ENCODE measurements at regions not wholly inside any gene's neighbourhood (a gene's known extent, or its start where the extent isn't known, plus 50 kb on each side); places are given as distances from the start of the nearest gene placed in this dataset.

- Histone ChIP-seq H3K27ac (ENCODE audit: extremely low read depth, low read depth, low read length) (no peak overlapping the region), H3K36me3 (ENCODE audit: control insufficient read depth in 2 of 2, insufficient read depth in 1 of 2, low read length in 2 of 2) (no peaks in the 10 kb centered on the region), H3K9me3 (ENCODE audit: control insufficient read depth, insufficient read depth, low read depth, low read length) (no peaks in the 10 kb centered on the region), H3K4me3 (ENCODE audit: low read depth, low read length) (no peak overlapping the region), H3K4me1 (ENCODE audit: control insufficient read depth, insufficient read depth, low read length) (no peaks in the 10 kb centered on the region)
- ChIA-PET POLR2A (no interaction called here), CTCF (interaction anchor here (0.7 kb wide), 1 partner anchor 1391 kb away, joined by 5 read pairs; no protein-coding TSS in a partner anchor)
- no peak for TF ChIP-seq ZNF600 (tag by site-specific recombination; IDR thresholded peaks at IDR 0.05)
- TF ChIP-seq ZNF792 (tag by site-specific recombination; IDR thresholded peaks at IDR 0.05) = no peak
- TF ChIP-seq ZNF174 (tag by site-specific recombination; IDR thresholded peaks at IDR 0.05) = no peak
- no peak for TF ChIP-seq HOXC10 (CRISPR knock-in tag; IDR thresholded peaks at IDR 0.05)
- TF ChIP-seq ZNF133 (tag by site-specific recombination; IDR thresholded peaks at IDR 0.05) = no peak
- no peak for TF ChIP-seq REPIN1 (tag by site-specific recombination; IDR thresholded peaks at IDR 0.05; ENCODE audit: low read depth)
- TF ChIP-seq ZNF555 (tag by site-specific recombination; conservative IDR thresholded peaks at IDR 0.05) = no peak
- TF ChIP-seq ZNF677 (tag by site-specific recombination; IDR thresholded peaks at IDR 0.05) = no peak
- no peak for TF ChIP-seq ZBTB49 (tag by site-specific recombination; IDR thresholded peaks at IDR 0.05; ENCODE audit: low read depth)
- TF ChIP-seq ZNF426 (tag by site-specific recombination; IDR thresholded peaks at IDR 0.05) = no peak
- no peak for TF ChIP-seq ZNF658 (tag by site-specific recombination; IDR thresholded peaks at IDR 0.05)
These were observed 215.5 kb downstream of the RNF144A start for GRCh38 chr2:7132753-7133152.

GRCh38 chr2:7133521-7133920, 216.3 kb downstream of the RNF144A start:
- CTCF ChIA-PET = interaction anchor here (0.7 kb wide), 1 partner anchor 14 kb away, joined by 3 read pairs; no protein-coding TSS in a partner anchor
- TF ChIP-seq ZNF747 (tag by site-specific recombination; IDR thresholded peaks at IDR 0.05) = no peak
- H3K9me3 ChIP-seq (ENCODE audit: control insufficient read depth, insufficient read depth, low read depth, low read length) = no peaks in the 10 kb centered on the region
- H3K36me3 ChIP-seq (ENCODE audit: control insufficient read depth in 2 of 2, insufficient read depth in 1 of 2, low read length in 2 of 2) = no peaks in the 10 kb centered on the region
- H3K4me3 ChIP-seq (ENCODE audit: low read depth, low read length) = no peak overlapping the region
- no peak overlapping the region for H3K27ac ChIP-seq (ENCODE audit: extremely low read depth, low read depth, low read length)
- POLR2A ChIA-PET = no interaction called here
- H3K4me1 ChIP-seq (ENCODE audit: control insufficient read depth, insufficient read depth, low read length) = no peaks in the 10 kb centered on the region

- no peaks in the 10 kb centered on the region for H3K36me3 ChIP-seq (ENCODE audit: control insufficient read depth in 2 of 2, insufficient read depth in 1 of 2, low read length in 2 of 2)
- no peak overlapping the region for H3K27ac ChIP-seq (ENCODE audit: extremely low read depth, low read depth, low read length)
- H3K9me3 ChIP-seq (ENCODE audit: control insufficient read depth, insufficient read depth, low read depth, low read length) = no peaks in the 10 kb centered on the region
- no peaks in the 10 kb centered on the region for H3K4me1 ChIP-seq (ENCODE audit: control insufficient read depth, insufficient read depth, low read length)
- no peak overlapping the region for H3K4me3 ChIP-seq (ENCODE audit: low read depth, low read length)
- POLR2A ChIA-PET = no interaction called here
- CTCF ChIA-PET = no interaction called here
- TF ChIP-seq ZBTB48 (tag by site-specific recombination; IDR thresholded peaks at IDR 0.05) (no peak), ZNF223 (tag by site-specific recombination; IDR thresholded peaks at IDR 0.05) (no peak), ZNF561 (tag by site-specific recombination; IDR thresholded peaks at IDR 0.05; ENCODE audit: borderline replicate concordance) (no peak), ZBTB7A (tag by site-specific recombination; IDR thresholded peaks at IDR 0.05; ENCODE audit: low read depth) (no peak), EGR2 (tag by site-specific recombination; IDR thresholded peaks at IDR 0.05; ENCODE audit: low read depth) (no peak), ZNF184 (tag by site-specific recombination; IDR thresholded peaks at IDR 0.05) (no peak), YY1 (tag by site-specific recombination; IDR thresholded peaks at IDR 0.05) (no peak), SCRT2 (tag by site-specific recombination; IDR thresholded peaks at IDR 0.05) (no peak), ZNF138 (tag by site-specific recombination; IDR thresholded peaks at IDR 0.05; ENCODE audit: borderline replicate concordance) (no peak), GFI1B (tag by site-specific recombination; IDR thresholded peaks at IDR 0.05) (no peak)
- TF ChIP-seq, protein P1, sequence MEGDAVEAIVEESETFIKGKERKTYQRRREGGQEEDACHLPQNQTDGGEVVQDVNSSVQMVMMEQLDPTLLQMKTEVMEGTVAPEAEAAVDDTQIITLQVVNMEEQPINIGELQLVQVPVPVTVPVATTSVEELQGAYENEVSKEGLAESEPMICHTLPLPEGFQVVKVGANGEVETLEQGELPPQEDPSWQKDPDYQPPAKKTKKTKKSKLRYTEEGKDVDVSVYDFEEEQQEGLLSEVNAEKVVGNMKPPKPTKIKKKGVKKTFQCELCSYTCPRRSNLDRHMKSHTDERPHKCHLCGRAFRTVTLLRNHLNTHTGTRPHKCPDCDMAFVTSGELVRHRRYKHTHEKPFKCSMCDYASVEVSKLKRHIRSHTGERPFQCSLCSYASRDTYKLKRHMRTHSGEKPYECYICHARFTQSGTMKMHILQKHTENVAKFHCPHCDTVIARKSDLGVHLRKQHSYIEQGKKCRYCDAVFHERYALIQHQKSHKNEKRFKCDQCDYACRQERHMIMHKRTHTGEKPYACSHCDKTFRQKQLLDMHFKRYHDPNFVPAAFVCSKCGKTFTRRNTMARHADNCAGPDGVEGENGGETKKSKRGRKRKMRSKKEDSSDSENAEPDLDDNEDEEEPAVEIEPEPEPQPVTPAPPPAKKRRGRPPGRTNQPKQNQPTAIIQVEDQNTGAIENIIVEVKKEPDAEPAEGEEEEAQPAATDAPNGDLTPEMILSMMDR (tag by site-specific recombination; IDR thresholded peaks at IDR 0.05) = no peak
- TF ChIP-seq, protein P2, sequence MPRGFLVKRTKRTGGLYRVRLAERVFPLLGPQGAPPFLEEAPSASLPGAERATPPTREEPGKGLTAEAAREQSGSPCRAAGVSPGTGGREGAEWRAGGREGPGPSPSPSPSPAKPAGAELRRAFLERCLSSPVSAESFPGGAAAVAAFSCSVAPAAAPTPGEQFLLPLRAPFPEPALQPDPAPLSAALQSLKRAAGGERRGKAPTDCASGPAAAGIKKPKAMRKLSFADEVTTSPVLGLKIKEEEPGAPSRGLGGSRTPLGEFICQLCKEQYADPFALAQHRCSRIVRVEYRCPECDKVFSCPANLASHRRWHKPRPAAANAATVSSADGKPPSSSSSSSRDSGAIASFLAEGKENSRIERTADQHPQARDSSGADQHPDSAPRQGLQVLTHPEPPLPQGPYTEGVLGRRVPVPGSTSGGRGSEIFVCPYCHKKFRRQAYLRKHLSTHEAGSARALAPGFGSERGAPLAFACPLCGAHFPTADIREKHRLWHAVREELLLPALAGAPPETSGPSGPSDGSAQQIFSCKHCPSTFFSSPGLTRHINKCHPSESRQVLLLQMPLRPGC (tag by site-specific recombination; IDR thresholded peaks at IDR 0.05) = no peak
- TF ChIP-seq, protein P3, sequence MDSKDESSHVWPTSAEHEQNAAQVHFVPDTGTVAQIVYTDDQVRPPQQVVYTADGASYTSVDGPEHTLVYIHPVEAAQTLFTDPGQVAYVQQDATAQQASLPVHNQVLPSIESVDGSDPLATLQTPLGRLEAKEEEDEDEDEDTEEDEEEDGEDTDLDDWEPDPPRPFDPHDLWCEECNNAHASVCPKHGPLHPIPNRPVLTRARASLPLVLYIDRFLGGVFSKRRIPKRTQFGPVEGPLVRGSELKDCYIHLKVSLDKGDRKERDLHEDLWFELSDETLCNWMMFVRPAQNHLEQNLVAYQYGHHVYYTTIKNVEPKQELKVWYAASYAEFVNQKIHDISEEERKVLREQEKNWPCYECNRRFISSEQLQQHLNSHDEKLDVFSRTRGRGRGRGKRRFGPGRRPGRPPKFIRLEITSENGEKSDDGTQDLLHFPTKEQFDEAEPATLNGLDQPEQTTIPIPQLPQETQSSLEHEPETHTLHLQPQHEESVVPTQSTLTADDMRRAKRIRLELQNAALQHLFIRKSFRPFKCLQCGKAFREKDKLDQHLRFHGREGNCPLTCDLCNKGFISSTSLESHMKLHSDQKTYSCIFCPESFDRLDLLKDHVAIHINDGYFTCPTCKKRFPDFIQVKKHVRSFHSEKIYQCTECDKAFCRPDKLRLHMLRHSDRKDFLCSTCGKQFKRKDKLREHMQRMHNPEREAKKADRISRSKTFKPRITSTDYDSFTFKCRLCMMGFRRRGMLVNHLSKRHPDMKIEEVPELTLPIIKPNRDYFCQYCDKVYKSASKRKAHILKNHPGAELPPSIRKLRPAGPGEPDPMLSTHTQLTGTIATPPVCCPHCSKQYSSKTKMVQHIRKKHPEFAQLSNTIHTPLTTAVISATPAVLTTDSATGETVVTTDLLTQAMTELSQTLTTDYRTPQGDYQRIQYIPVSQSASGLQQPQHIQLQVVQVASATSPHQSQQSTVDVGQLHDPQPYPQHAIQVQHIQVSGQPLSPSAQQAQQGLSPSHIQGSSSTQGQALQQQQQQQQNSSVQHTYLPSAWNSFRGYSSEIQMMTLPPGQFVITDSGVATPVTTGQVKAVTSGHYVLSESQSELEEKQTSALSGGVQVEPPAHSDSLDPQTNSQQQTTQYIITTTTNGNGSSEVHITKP (tag by site-specific recombination; IDR thresholded peaks at IDR 0.05) = no peak
These were observed 223.1 kb downstream of the RNF144A start for GRCh38 chr2:7140306-7140705.
